Germinal center (tissue), 1 donor: ENCODE measurements at regions not wholly inside any gene's neighbourhood (a gene's known extent, or its start where the extent isn't known, plus 50 kb on each side); places are given as distances from the start of the nearest gene placed in this dataset.
"Not testable (repeated sequence)": the region's sequence is repeated elsewhere in the genome, so short reads cannot be mapped to it uniquely, and the experiment has no call there.

Experiments
- DNase-seq: peaks from one replicate; pipeline ENCODE4 v3.0.0; 2012; ENCODE audit warnings: mixed read lengths, low spot score

GRCh38 chr4:129707949-129708348 lies 612.0 kb downstream of the C4orf33 start:
- DNase-seq, result no peak

GRCh38 chr4:129708784-129709183 lies 612.8 kb downstream of the C4orf33 start:
- DNase-seq, result no peak

GRCh38 chr4:129738175-129738574 lies 642.2 kb downstream of the C4orf33 start:
- DNase-seq, result no peak

GRCh38 chr4:129747756-129748155 lies 651.8 kb downstream of the C4orf33 start:
- DNase-seq, result no peak

- no peak for DNase-seq
Measured at GRCh38 chr4:129748991-129749390, 653.0 kb downstream of the C4orf33 start.

GRCh38 chr4:129751646-129752045 lies 655.7 kb downstream of the C4orf33 start:
- DNase-seq, result no peak

- DNase-seq, result no peak
Measured at GRCh38 chr4:129783596-129783995, 687.6 kb downstream of the C4orf33 start.

- DNase-seq, result no peak
Measured at GRCh38 chr4:129788486-129788885, 692.5 kb downstream of the C4orf33 start.

- no peak for DNase-seq
Measured at GRCh38 chr4:129804461-129804981, 708.6 kb downstream of the C4orf33 start.

GRCh38 chr4:129806986-129807385 lies 711.0 kb downstream of the C4orf33 start:
- DNase-seq, result no peak

- no peak for DNase-seq
Measured at GRCh38 chr4:129808242-129808641, 712.3 kb downstream of the C4orf33 start.

GRCh38 chr4:129821073-129821472 lies 725.1 kb downstream of the C4orf33 start:
- no peak for DNase-seq

GRCh38 chr4:129821963-129822362 lies 726.0 kb downstream of the C4orf33 start:
- no peak for DNase-seq

GRCh38 chr4:129822701-129823100 lies 726.7 kb downstream of the C4orf33 start:
- no peak for DNase-seq

GRCh38 chr4:129823105-129823504 lies 727.2 kb downstream of the C4orf33 start:
- DNase-seq, result no peak

GRCh38 chr4:129829373-129829772 lies 733.4 kb downstream of the C4orf33 start:
- DNase-seq, result no peak

- no peak for DNase-seq
Measured at GRCh38 chr4:129839687-129840086, 743.7 kb downstream of the C4orf33 start.

GRCh38 chr4:129842096-129842495 lies 746.1 kb downstream of the C4orf33 start:
- no peak for DNase-seq

GRCh38 chr4:129852434-129852833 lies 756.5 kb downstream of the C4orf33 start:
- no peak for DNase-seq

GRCh38 chr4:129853685-129854467 lies 757.9 kb downstream of the C4orf33 start:
- DNase-seq, result not testable (repeated sequence)

GRCh38 chr4:129862461-129862860 lies 766.5 kb downstream of the C4orf33 start:
- DNase-seq, result no peak

GRCh38 chr4:129863206-129863605 lies 767.3 kb downstream of the C4orf33 start:
- no peak for DNase-seq

GRCh38 chr4:129883996-129884395 lies 788.0 kb downstream of the C4orf33 start:
- DNase-seq, result no peak

GRCh38 chr4:129897111-129897510 lies 801.2 kb downstream of the C4orf33 start:
- no peak for DNase-seq
